ENCODE measurements at regions not wholly inside any gene's neighbourhood (a gene's known extent, or its start where the extent isn't known, plus 50 kb on each side); places are given as distances from the start of the nearest gene placed in this dataset.
"Not testable (repeated sequence)": the region's sequence is repeated elsewhere in the genome, so short reads cannot be mapped to it uniquely, and the experiment has no call there.

DNA sequence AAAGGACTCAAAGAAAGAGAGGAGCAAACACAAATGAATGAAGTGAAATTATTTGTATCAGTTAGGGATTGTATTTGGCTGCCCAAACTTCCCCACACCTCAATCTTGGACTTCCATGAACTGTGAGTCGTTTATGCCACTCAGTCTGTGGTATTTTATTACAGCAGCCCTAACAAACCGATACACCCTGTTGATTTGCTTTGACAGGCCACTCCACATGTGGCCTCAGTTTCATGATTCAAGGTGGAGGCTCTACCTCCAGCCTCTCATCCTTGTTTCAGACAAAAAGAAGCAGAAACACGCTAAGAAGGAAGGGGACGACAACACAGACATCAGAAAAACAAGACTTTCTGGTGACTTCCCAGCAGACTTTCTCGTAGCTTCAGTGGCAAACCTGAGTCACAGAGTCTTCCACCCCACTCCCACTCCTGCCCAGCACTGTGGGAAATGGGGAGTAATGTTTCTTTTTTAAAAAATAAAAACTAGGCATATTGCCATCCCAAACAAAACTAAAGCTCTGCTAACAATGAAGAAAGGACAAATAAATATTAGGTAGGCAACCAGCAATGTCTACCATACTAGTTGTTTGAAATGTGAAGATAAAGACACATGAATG, 52.2 kb upstream of the ABCA1 start:
- ATAC-seq = no peak

- ATAC-seq = no peak
Observed at GRCh38 chr9:104981543-104982129, 53.7 kb upstream of the ABCA1 start.

GRCh38 chr9:104982543-104982942, 54.6 kb upstream of the ABCA1 start:
- ATAC-seq = no peak

DNA sequence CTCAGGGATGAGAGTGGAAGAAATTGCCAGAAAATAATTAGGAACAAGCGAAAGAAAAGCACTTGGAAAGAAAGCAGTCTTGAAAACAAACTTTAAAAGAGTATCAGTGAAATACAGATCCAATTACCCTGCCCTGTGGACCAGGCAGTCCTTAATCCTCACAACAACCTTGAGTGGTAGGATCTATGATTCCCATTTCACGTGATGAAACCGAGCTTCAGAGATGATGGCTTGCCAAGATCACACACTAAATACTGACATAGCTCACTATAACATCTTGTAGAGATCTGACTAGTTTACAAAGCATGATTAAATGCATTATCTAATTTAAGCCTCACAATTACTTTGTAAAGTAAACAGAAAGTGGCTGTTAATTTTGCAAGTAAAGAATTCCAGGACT, 55.5 kb upstream of the ABCA1 start:
- ATAC-seq = no peak

DNA sequence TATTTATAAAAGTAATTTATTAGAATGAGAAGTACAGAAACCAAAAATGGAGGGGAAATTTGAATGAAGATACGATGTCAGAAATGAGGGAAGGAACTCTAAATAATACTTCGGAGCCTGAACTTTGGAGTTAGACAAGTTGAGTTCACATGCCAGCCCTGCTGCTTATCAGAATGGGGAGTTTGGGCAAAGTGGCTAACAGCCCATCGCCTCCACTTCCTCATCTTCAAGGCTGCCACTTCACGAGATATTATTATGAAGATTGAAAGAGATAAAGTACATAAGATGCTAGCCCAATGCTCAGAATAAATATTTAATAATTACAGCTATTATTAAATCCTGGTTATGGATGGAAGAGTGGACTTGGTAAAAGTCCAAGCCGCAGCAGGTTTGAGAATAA, 56.2 kb upstream of the ABCA1 start:
- no peak for ATAC-seq

GRCh38 chr9:104984542-104984941, 56.6 kb upstream of the ABCA1 start:
- no peak for ATAC-seq

DNA sequence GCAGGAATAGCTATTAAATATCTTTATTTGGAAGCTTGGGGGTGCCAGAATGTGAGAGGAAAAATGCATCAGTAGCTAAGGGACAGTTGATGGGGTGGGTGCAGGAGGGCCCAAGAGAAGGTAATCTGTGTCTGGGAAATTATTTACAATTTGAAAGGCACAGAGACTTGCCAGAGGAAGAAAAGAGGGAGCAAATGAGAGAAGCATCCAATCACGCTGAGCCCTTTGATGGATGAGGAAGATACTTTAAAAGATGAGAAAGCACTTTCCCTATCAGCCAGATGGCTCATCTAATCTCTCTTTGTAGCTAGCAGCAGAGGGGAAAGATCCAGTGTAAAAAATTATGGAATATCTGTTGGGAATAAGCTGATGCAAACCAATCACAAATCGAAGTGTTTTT, 57.0 kb upstream of the ABCA1 start:
- no peak for ATAC-seq

GRCh38 chr9:104986096-104986495, 58.1 kb upstream of the ABCA1 start:
- no peak for ATAC-seq

- no peak for ATAC-seq
Observed at GRCh38 chr9:104987743-104988142, 59.8 kb upstream of the ABCA1 start.

DNA sequence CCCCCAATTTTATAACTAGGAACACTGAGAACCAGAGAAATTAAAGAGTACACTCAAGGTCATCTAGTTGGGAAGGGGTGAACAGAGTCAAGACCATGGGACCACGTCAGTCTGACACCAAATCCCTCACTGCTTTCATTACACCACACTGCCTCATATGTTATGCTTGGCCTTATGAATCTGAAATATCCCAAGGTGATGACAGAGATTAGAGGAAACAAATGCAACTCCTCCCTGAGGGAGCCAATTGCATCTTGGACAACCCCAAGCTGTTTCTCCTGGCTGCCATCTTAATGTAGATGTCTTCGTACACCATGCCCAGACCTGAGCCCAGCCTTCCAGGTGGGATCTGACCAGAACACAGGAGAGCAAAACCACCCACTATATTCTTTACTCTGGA, 60.6 kb upstream of the ABCA1 start:
- no peak for ATAC-seq

GRCh38 chr9:104991144-104991953, 63.4 kb upstream of the ABCA1 start:
- ATAC-seq = peak; percentile 96

DNA sequence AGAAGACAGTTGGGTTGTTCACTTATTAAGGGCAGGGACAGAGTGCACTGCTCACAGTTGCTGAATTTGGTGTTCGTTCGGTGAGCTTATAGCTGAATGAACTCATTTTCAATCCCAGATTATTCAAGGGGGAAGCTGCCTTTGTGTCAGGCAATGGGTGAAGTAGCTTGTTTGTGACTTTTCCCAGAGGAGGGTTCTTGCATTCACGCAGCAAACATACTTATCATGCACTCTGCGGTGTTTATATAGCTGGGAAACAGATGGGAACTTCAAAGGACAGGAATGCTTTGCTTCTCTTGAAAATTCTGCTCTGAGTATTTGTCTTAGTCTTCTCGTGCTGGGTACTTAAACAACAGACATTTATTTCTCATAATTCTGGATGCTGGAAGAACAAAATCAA, 64.7 kb upstream of the ABCA1 start:
- ATAC-seq = no peak

DNA sequence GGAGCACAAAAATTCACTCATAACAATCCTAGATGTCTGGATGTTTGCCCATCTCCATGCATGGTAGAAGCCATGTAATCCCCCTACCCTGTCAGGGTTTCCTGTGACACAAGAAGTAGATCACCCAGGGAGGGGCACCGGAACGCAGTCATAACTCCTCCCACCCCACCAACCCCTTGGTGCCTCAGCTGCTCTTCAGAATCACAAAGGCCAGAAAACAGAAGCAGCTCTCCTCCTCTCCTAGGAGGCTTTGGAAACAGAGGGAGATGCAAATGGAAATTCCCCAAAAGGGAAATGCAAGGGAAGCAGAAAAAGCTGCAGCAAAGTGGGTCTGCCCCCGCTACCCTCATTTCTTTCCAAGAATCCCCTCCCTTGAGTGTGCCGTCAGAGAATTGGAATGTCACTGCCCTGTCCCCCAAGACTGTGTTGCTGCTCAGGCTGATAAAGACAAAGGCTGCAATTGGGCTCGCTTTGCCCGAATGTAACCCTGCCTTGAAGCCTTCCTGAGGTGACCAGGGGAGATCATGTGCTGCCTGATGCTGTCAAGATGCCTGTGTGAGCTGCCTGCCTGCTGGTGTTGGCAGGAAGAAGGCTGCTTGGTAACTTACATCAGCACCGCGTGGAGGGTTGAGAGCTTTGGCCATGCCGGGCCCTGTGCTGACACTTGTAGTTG, 65.5 kb upstream of the ABCA1 start:
- ATAC-seq = no peak

DNA sequence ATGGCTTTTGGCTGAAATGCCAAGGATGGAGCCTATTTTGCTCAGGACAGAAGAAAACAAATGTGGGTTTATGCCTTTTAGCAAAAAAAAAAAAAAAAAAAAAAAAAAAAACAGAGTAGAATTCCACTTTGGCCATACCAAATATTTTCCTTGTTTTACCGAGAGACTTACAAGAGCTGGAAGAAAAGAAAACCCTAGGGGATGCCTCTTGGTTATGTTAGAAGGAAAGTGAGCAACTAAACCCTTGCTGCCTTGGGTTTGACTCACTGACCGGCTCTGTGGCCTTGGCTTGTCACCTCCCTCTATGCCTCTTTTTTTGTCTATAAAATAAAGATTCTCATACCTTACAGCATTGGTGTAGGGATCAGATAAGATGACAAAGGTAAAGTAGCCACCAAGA, 69.6 kb upstream of the ABCA1 start:
- no peak for ATAC-seq

DNA sequence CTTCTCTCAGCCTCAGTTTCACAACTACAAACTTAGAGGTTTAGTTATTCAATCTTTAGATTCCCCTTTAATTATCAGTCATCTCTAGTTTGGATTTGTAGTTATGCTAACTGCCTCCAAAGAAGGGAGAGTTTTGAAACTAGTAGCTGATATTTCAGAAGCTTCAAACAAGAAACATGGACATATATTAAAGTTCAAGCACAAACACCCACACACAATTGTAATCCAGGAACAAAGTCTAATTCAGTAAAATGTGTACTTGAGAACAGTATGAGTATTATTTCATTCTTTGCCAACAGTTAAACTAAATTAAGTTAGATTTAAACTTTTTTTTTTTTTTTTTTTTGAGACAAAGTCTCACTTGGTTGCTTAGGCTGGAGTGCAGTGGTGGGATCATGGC, 71.2 kb upstream of the ABCA1 start:
- ATAC-seq = no peak

DNA sequence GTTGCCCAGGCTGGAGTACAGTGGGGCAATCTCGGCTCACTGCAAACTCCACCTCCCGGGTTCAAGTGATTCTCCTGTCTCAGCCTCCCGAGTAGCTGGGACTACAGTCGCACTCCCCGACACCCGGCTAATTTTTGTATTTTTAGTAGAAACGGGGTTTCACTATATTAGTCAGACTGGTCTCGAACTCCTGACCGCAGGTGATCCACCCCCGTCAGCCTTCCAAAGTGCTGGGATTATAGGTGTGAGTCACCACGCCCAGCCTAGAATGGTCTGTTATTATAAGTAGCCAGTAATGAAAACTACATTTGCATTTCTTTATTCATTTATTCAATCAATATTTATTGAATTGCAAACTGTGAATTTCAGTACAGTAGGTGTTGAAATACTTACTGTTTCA, 72.6 kb upstream of the ABCA1 start:
- not testable (repeated sequence) for ATAC-seq

GRCh38 chr9:105004466-105005090, 76.6 kb upstream of the ABCA1 start:
- ATAC-seq = no peak

- ATAC-seq = no peak
Observed at GRCh38 chr9:105005186-105005585, 77.2 kb upstream of the ABCA1 start.

DNA sequence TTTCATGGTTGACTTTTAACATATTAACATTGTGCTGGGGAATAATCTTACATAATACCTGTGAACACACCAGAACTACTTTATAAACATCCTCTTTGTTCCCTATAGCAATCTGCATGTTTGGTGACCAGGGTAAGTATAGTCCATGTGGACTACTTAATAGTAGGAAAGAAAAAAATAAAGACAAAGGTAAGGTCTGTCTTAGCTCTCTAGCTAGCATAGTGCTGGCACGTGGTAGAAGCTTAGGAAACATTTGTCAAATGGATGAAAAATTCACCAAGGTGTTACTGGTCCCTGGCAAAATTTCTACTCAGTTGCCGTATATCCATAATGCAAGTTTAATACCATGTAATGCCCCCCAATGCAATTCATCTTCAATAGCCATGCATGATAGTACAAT, 78.6 kb upstream of the ABCA1 start:
- peak; percentile 53 for ATAC-seq

DNA sequence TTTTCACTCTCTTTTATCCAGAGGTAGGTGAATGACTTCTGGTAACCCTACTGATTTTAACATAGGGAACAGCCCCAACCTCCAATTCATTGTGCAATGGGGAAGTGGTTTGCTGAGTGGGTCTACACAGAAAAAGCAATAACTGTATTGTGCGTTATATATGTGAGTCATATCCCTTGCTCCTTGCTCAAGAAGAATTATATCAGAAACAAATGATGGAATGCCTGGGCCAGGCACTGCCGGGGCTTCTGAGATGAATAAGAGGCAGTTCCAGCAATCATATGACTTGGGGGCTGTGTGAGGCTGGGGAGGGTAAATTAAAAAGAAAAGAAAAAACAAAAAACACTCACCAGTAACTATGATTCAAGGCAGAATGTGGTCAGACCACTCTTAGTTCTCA, 79.2 kb upstream of the ABCA1 start:
- ATAC-seq = peak; percentile 97

GRCh38 chr9:105010089-105010488, 82.1 kb upstream of the ABCA1 start:
- not testable (repeated sequence) for ATAC-seq

DNA sequence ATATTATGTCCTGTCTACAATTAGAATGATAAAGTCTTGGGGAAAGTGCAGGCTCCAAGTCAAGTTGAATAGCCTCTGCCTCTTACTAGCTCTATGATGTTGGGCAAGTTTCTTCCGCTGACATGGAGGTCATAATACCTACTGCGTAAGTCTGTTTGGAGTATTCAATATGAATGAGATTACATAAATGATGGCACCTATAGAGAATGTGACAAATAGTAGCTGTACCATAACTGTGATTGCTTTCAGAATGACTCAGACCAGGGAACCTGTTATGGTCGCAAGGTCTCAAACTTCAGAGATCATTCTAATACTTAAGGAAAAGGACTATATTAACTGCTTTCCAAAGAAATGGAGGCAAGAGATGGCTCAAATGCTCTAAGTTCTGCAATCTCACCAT, 94.0 kb upstream of the ABCA1 start:
- no peak for ATAC-seq

- not testable (repeated sequence) for ATAC-seq
Observed at GRCh38 chr9:105022545-105022944, 94.6 kb upstream of the ABCA1 start.

Data from esophagus mucosa (tissue), 1 donor.